Neural cell (in vitro differentiated cells): ENCODE measurements at regions not wholly inside any gene's neighbourhood (a gene's known extent, or its start where the extent isn't known, plus 50 kb on each side); places are given as distances from the start of the nearest gene placed in this dataset.

Experiments
- EZH2 ChIP-seq: fragments of 200-600, 300-800 bp; shearing (Covaris generic), sonication (generic); IDR thresholded peaks from 2 replicates; pipeline ENCODE4 v1.6.1; 2014; ENCODE audit warnings: antibody characterized with exemption, low read length, borderline replicate concordance, mild to moderate bottlenecking; ENCODE audit not compliant: insufficient read depth, poor library complexity, severe bottlenecking
- POLR2AphosphoS5 ChIP-seq: IDR thresholded peaks from 2 replicates; pipeline ENCODE4 v1.6.1; 2012
- TF ChIP-seq, protein P1 (sequence below): fragments of 450-650 bp; IDR thresholded peaks from 2 replicates; pipeline ENCODE4 v1.5.1; 2014; ENCODE audit warnings: antibody characterized with exemption, mild to moderate bottlenecking, moderate library complexity; ENCODE audit not compliant: poor library complexity, severe bottlenecking

DNA sequence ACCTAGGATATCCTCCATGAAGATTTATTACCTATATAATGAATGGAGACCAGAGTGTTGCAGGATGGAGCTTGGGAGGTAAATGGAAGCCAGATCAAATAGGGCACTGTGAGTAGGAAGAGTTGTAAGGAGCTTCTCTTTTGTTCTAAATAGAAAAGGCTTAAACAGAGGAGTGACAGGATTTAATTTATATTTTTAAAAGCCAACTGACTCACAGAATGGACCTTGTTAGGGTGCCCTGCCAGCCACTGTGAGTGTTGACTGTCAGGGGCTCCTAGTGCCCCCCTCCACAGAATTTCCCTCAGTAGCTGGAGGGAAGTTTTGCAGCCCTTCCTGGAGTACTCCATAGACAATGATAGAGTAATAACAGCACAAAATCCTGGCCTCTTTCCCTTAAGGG is 547.5 kb downstream of the MCTP2 start:
- TF ChIP-seq, protein P1, sequence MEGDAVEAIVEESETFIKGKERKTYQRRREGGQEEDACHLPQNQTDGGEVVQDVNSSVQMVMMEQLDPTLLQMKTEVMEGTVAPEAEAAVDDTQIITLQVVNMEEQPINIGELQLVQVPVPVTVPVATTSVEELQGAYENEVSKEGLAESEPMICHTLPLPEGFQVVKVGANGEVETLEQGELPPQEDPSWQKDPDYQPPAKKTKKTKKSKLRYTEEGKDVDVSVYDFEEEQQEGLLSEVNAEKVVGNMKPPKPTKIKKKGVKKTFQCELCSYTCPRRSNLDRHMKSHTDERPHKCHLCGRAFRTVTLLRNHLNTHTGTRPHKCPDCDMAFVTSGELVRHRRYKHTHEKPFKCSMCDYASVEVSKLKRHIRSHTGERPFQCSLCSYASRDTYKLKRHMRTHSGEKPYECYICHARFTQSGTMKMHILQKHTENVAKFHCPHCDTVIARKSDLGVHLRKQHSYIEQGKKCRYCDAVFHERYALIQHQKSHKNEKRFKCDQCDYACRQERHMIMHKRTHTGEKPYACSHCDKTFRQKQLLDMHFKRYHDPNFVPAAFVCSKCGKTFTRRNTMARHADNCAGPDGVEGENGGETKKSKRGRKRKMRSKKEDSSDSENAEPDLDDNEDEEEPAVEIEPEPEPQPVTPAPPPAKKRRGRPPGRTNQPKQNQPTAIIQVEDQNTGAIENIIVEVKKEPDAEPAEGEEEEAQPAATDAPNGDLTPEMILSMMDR: no peak
- TF ChIP-seq POLR2AphosphoS5: no peak
- no peak for TF ChIP-seq EZH2
